Tibial nerve (tissue), 4 donors: ENCODE measurements at regions not wholly inside any gene's neighbourhood (a gene's known extent, or its start where the extent isn't known, plus 50 kb on each side); places are given as distances from the start of the nearest gene placed in this dataset.
"Not testable (repeated sequence)": the region's sequence is repeated elsewhere in the genome, so short reads cannot be mapped to it uniquely, and the experiment has no call there.

Experiments
- DNase-seq, 2 donors: peaks; one replicate each; pipeline ENCODE4 v3.0.0-alpha.2; 2019; ENCODE audit warnings: low spot score in 2 of 2
- H3K27ac ChIP-seq, 4 donors: fragments of 200-600 bp; sonication (generic) in 3 of 4; one replicate each; pipeline ENCODE4 v1.5.1; 2017 to 2019; ENCODE audit warnings: mild to moderate bottlenecking in 1 of 4
- H3K27me3 ChIP-seq, 2 donors: fragments of 200-600 bp; sonication (generic) in 1 of 2; one replicate each; pipeline versions ENCODE4 v1.5.1 to v1.6.0; 2017 to 2019
- H3K36me3 ChIP-seq, 3 donors: fragments of 200-600 bp; sonication (generic); one replicate each; pipeline ENCODE4 v1.5.1; 2018 to 2019
- H3K4me1 ChIP-seq, 4 donors: fragments of 200-600 bp; sonication (generic) in 3 of 4; one replicate each; pipeline ENCODE4 v1.5.1; 2017 to 2019
- H3K4me3 ChIP-seq, 4 donors: fragments of 200-600 bp; sonication (generic) in 3 of 4; one replicate each; pipeline ENCODE4 v1.5.1; 2017 to 2019; ENCODE audit warnings: mild to moderate bottlenecking in 1 of 4, moderate library complexity in 1 of 4
- H3K9me3 ChIP-seq, 4 donors: fragments of 200-600 bp; sonication (generic) in 3 of 4; one replicate each; pipeline ENCODE4 v1.5.1; 2017 to 2019
- EP300 ChIP-seq, 2 donors: sonication (generic); formaldehyde crosslinking; IDR thresholded peaks; one replicate each; pipeline ENCODE4 v1.6.1; 2017; ENCODE audit warnings: antibody characterized with exemption in 2 of 2, mild to moderate bottlenecking in 1 of 2
- POLR2A ChIP-seq, 2 donors: fragments of 450-650 bp; IDR thresholded peaks; one replicate each; pipeline ENCODE4 v1.6.1; 2017; ENCODE audit warnings: antibody characterized with exemption in 2 of 2, mild to moderate bottlenecking in 2 of 2, moderate library complexity in 2 of 2
- WGBS, 2 donors: methylation state at CpG; one replicate each; pipeline ENCODE4 v1.1.5; 2018; 5-methylcytosine and 5-hydroxymethylcytosine counted together
- TF ChIP-seq, protein P1 (sequence below), 5 experiments: fragments of 200-600 bp in 3 of 5; fragments of 450-650 bp in 2 of 5; sonication (generic) in 3 of 5; IDR thresholded peaks; one replicate each; pipeline ENCODE4 v1.5.1; 2016 to 2019; ENCODE audit warnings: antibody characterized with exemption in 5 of 5, mild to moderate bottlenecking in 3 of 5, moderate library complexity in 2 of 5

DNA sequence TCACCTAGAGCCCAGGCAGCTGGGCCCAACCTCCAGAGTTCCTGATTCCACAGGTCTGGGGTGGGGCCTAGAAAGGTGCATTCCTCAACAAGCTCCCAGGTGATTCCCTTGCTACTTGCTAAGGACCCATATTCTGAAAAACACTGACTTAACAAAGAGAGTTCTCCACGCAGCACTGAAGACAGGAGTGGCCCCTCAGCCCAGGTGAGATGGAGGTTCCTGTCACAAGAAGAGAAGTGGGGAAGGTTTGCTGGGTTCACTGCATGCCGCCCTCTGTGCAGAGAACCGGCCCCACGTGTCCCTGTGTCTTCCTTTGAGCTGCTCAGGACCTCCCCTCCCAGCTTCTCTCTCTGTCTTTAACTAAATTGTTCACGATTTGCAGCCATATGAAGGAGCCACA is 201.4 kb upstream of the DDX18 start:
- WGBS, 2 donors = 81 to 91% methylated on average over 4 to 5 of the region's 5 CpGs
- Histone ChIP-seq H3K27me3 (no peaks in the 10 kb centered on the region), H3K9me3 (no peaks in the 10 kb centered on the region), H3K4me3 (no peak overlapping the region), H3K36me3 (no peaks in the 10 kb centered on the region), H3K4me1 (no peaks in the 10 kb centered on the region), H3K27ac (no peak overlapping the region)
- no peak for DNase-seq
- TF ChIP-seq POLR2A (IDR thresholded peaks at IDR 0.05) (no peak), EP300 (IDR thresholded peaks at IDR 0.05) (no peak)
- TF ChIP-seq, protein P1, sequence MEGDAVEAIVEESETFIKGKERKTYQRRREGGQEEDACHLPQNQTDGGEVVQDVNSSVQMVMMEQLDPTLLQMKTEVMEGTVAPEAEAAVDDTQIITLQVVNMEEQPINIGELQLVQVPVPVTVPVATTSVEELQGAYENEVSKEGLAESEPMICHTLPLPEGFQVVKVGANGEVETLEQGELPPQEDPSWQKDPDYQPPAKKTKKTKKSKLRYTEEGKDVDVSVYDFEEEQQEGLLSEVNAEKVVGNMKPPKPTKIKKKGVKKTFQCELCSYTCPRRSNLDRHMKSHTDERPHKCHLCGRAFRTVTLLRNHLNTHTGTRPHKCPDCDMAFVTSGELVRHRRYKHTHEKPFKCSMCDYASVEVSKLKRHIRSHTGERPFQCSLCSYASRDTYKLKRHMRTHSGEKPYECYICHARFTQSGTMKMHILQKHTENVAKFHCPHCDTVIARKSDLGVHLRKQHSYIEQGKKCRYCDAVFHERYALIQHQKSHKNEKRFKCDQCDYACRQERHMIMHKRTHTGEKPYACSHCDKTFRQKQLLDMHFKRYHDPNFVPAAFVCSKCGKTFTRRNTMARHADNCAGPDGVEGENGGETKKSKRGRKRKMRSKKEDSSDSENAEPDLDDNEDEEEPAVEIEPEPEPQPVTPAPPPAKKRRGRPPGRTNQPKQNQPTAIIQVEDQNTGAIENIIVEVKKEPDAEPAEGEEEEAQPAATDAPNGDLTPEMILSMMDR (IDR thresholded peaks at IDR 0.05) = no peak

DNA sequence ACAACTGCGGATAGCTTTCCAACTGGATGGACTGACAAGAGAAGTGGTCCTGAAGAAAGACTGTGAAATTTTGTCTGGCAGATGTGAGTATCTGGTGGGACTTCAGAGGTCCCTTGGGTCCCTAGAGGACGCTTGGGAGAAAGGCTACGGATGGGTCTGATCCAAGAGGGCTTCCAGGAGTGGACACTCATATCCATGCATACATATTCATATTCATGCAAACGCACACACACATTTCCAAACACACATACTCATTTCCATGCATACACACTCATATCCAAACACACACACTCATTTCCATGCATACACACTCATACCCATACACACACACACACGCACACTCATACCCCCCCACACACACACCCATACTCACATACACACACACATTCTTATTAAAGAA is 200.2 kb upstream of the DDX18 start:
- Histone ChIP-seq H3K27ac (no peak overlapping the region), H3K4me1 (no peaks in the 10 kb centered on the region), H3K4me3 (no peak overlapping the region), H3K36me3 (no peaks in the 10 kb centered on the region), H3K27me3 (no peaks in the 10 kb centered on the region), H3K9me3 (no peaks in the 10 kb centered on the region)
- WGBS, 2 donors = 77 to 89% methylated on average over 5 of the region's 5 CpGs
- TF ChIP-seq POLR2A (IDR thresholded peaks at IDR 0.05) = no peak
- no peak for TF ChIP-seq EP300 (IDR thresholded peaks at IDR 0.05)
- TF ChIP-seq, protein P1 (IDR thresholded peaks at IDR 0.05) = no peak
- no peak for DNase-seq

DNA sequence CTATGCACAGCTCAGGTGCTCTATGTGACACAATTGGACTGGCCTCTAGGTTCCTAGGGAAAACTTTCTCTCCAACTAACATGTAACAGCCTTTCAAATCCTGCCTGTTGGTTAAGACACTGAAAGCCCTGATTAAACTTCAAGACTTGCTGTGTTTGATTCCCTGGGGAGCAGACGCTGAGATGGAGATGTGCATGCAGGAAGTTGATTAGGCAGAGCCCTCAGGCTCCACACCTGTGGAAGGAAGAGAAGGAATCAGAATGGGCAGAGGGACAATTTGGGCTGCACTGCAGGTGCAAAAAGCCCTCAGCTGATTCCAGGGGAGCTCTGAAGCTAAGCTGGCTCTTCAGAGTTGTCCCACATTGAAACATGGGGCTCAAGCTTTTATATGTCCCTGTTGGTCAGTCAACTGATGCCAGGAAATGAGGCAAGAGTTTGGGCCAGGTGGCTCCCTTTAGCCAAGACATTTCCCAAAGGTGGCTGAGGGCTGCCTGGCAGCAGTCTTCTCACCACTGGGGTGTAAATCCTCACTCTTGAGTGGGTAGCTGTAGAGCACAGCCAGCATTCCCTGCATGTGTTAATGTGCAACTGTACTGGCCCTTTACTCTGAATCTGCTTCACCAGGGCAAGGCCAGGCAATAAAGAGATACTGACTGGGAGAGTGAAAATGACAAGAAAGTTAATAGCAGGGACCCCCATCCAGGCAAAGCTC is 199.5 kb upstream of the DDX18 start:
- TF ChIP-seq, protein P1 (IDR thresholded peaks at IDR 0.05) = no peak
- TF ChIP-seq POLR2A (IDR thresholded peaks at IDR 0.05) (no peak), EP300 (IDR thresholded peaks at IDR 0.05) (no peak)
- Histone ChIP-seq H3K9me3 (no peaks in the 10 kb centered on the region), H3K36me3 (no peaks in the 10 kb centered on the region), H3K27me3 (no peaks in the 10 kb centered on the region), H3K4me3 (no peak overlapping the region), H3K4me1 (no peaks in the 10 kb centered on the region), H3K27ac (no peak overlapping the region)
- WGBS, 2 donors = 50 to 67% methylated on average over 1 of the region's 1 CpG
- DNase-seq = no peak

DNA sequence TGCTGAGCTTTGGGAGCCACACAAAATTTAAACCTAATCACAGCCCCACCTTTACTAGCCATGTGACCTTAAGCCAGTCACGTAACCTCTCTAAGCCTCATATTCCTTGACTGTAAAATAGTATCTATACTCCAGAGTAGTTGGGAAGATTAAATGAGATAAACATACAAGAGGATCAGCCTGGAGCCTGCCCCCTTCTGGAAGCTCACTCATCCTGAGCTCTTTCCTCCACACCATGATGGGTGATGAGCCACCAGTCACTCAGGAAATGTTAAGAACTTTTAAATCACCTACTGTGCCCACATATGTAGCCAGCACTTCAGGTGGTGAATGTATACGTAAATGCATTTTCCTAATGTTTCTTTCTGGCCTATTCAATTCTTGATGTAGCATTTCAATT is 195.9 kb upstream of the DDX18 start:
- no peak for TF ChIP-seq EP300 (IDR thresholded peaks at IDR 0.05)
- TF ChIP-seq, protein P1 (IDR thresholded peaks at IDR 0.05) = no peak
- no peak for TF ChIP-seq POLR2A (IDR thresholded peaks at IDR 0.05)
- DNase-seq = no peak
- Histone ChIP-seq H3K4me1 (no peaks in the 10 kb centered on the region), H3K4me3 (no peak overlapping the region), H3K27me3 (no peaks in the 10 kb centered on the region), H3K27ac (no peak overlapping the region), H3K9me3 (no peaks in the 10 kb centered on the region), H3K36me3 (no peaks in the 10 kb centered on the region)
- 89 to 95% methylated on average over 2 of the region's 2 CpGs for WGBS, 2 donors

DNA sequence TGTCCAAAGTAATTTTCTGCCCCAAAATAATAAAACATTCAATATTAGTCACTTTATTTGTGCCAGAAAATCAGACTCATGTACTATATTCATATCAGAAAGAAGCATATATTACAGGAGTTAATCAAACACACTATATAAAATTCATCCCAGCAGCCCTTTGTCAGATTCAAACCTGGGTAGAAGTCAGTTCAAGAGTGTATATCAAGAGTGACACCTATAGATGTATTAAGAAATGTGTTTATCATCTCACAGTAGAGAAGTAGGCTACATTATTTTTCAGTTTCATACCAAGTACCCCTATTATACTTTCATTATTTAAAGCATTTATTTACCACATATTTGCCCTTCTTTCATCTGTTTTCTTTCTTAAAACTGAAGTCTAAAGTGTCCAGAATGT is 193.2 kb upstream of the DDX18 start:
- Histone ChIP-seq H3K27me3 (no peaks in the 10 kb centered on the region), H3K9me3 (no peaks in the 10 kb centered on the region), H3K4me3 (no peak overlapping the region), H3K27ac (no peak overlapping the region), H3K4me1 (no peaks in the 10 kb centered on the region), H3K36me3 (no peaks in the 10 kb centered on the region)
- DNase-seq = no peak
- TF ChIP-seq, protein P1 (IDR thresholded peaks at IDR 0.05) = no peak
- TF ChIP-seq EP300 (IDR thresholded peaks at IDR 0.05) (no peak), POLR2A (IDR thresholded peaks at IDR 0.05) (no peak)

DNA sequence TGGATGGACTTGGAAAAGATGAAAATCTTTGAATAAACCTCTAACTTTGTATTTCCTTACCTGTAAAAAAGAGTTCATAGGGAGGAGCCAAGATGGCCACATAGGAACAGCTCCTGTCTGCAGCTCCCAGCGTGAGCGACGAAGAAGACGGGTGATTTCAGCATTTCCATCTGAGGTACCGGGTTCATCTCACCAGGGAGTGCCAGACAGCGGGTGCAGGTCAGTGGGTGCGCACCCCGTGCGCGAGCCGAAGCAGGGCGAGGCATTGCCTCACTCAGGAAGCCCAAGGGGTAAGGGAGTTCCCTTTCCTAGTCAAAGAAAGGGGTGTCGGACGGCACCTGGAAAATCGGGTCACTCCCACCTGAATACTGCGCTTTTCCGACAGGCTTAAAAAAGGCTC is 191.3 kb upstream of the DDX18 start:
- not testable (repeated sequence) for H3K4me1 ChIP-seq, H3K27me3 ChIP-seq, H3K9me3 ChIP-seq, DNase-seq, H3K4me3 ChIP-seq, H3K36me3 ChIP-seq, H3K27ac ChIP-seq
- WGBS, 2 donors = 94 to 96% methylated on average over 17 of the region's 17 CpGs
